Smooth muscle cell (in vitro differentiated cells): ENCODE measurements at regions not wholly inside any gene's neighbourhood (a gene's known extent, or its start where the extent isn't known, plus 50 kb on each side); places are given as distances from the start of the nearest gene placed in this dataset.

Experiments
- DNase-seq: peaks from one replicate; lab custom pipeline; 2025; ENCODE audit not compliant: unreplicated experiment; lab: John Stamatoyannopoulos, UW
- H2AFZ ChIP-seq: fragments of 200-600 bp; sonication (generic); 2 replicates; pipeline ENCODE4 v1.6.0; 2016; ENCODE audit warnings: antibody characterized with exemption, low read depth, mild to moderate bottlenecking
- H3F3A ChIP-seq: fragments of 200-600 bp; sonication (generic); 2 replicates; pipeline ENCODE4 v1.6.0; 2017; ENCODE audit warnings: antibody characterized with exemption, low read depth
- H3K27ac ChIP-seq: fragments of 200-600 bp; sonication (generic); 2 replicates; pipeline ENCODE4 v1.5.1; 2016; ENCODE audit warnings: low read depth, mild to moderate bottlenecking
- H3K27me3 ChIP-seq: fragments of 200-600 bp; sonication (generic); 2 replicates; pipeline ENCODE4 v1.6.1; 2016; ENCODE audit warnings: low read depth, mild to moderate bottlenecking
- H3K36me3 ChIP-seq: fragments of 200-600 bp; sonication (generic); 2 replicates; pipeline ENCODE4 v1.5.1; 2016; ENCODE audit warnings: low read depth
- H3K4me1 ChIP-seq: fragments of 200-600 bp; sonication (generic); 2 replicates; pipeline ENCODE4 v1.5.1; 2016; ENCODE audit warnings: low read depth
- H3K4me2 ChIP-seq: fragments of 200-600 bp; sonication (generic); 2 replicates; pipeline ENCODE4 v1.6.0; 2016; ENCODE audit warnings: mild to moderate bottlenecking
- H3K4me3 ChIP-seq: fragments of 200-600 bp; sonication (generic); 2 replicates; pipeline ENCODE4 v1.5.1; 2016; ENCODE audit warnings: mild to moderate bottlenecking
- H3K79me2 ChIP-seq: fragments of 200-600 bp; sonication (generic); 2 replicates; pipeline ENCODE4 v1.6.0; 2016; ENCODE audit warnings: low read depth, mild to moderate bottlenecking
- H3K9ac ChIP-seq: fragments of 200-600 bp; sonication (generic); 2 replicates; pipeline ENCODE4 v1.6.0; 2016; ENCODE audit warnings: low read depth
- H3K9me3 ChIP-seq: fragments of 200-600 bp; sonication (generic); replicated peaks from 2 replicates; pipeline ENCODE4 v1.5.1; 2016; ENCODE audit warnings: low read depth
- H4K20me1 ChIP-seq: fragments of 200-600 bp; sonication (generic); 2 replicates; pipeline ENCODE4 v1.6.0; 2016; ENCODE audit warnings: low read depth
- WGBS: methylation state at CpG from one replicate; pipeline ENCODE4 v1.1.7; 2016; ENCODE audit warnings: low lambda C conversion rate; 5-methylcytosine and 5-hydroxymethylcytosine counted together
- TF ChIP-seq, protein P1 (sequence below): fragments of 200-600 bp; sonication (generic); IDR thresholded peaks from 2 replicates; pipeline ENCODE4 v1.5.1; 2017; ENCODE audit warnings: borderline replicate concordance, mild to moderate bottlenecking, antibody characterized with exemption; ENCODE audit not compliant: insufficient read depth, poor library complexity, severe bottlenecking

DNA sequence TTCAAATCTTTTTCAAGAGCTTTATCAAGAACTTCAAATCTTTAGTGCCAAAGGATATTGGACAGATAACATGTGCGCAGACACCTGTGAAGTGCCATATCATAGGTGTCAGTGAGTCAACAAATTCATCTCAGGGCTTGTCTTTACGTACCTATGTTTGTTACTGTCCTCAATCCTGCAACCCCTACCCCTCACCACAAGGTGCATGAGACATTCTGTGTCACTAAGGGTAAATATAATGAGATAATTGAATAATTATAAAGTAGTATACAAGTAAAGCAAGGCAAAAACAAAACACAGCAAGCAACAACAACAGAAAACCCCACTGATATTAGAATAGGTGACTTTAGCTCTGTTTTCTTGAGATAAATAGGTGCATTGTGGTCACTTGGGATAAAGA lies 1495.8 kb upstream of the TMEFF2 start:
- 78% methylated on average over 2 of the region's 2 CpGs for WGBS
- H3K4me2 ChIP-seq = no peak overlapping the region
- H3K4me1 ChIP-seq = peaks cover under 1% of the 10 kb centered on the region
- no peak for DNase-seq
- H3K27me3 ChIP-seq = no peaks in the 10 kb centered on the region
- H3K4me3 ChIP-seq = no peak overlapping the region
- no peak overlapping the region for H3K27ac ChIP-seq
- H3F3A ChIP-seq = no peaks in the 10 kb centered on the region
- no peak overlapping the region for H2AFZ ChIP-seq
- H4K20me1 ChIP-seq = no peaks in the 10 kb centered on the region
- H3K9me3 ChIP-seq = no peaks in the 10 kb centered on the region
- H3K36me3 ChIP-seq = no peaks in the 10 kb centered on the region
- H3K9ac ChIP-seq = no peak overlapping the region
- TF ChIP-seq, protein P1, sequence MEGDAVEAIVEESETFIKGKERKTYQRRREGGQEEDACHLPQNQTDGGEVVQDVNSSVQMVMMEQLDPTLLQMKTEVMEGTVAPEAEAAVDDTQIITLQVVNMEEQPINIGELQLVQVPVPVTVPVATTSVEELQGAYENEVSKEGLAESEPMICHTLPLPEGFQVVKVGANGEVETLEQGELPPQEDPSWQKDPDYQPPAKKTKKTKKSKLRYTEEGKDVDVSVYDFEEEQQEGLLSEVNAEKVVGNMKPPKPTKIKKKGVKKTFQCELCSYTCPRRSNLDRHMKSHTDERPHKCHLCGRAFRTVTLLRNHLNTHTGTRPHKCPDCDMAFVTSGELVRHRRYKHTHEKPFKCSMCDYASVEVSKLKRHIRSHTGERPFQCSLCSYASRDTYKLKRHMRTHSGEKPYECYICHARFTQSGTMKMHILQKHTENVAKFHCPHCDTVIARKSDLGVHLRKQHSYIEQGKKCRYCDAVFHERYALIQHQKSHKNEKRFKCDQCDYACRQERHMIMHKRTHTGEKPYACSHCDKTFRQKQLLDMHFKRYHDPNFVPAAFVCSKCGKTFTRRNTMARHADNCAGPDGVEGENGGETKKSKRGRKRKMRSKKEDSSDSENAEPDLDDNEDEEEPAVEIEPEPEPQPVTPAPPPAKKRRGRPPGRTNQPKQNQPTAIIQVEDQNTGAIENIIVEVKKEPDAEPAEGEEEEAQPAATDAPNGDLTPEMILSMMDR = no peak
- H3K79me2 ChIP-seq = no peaks in the 10 kb centered on the region

DNA sequence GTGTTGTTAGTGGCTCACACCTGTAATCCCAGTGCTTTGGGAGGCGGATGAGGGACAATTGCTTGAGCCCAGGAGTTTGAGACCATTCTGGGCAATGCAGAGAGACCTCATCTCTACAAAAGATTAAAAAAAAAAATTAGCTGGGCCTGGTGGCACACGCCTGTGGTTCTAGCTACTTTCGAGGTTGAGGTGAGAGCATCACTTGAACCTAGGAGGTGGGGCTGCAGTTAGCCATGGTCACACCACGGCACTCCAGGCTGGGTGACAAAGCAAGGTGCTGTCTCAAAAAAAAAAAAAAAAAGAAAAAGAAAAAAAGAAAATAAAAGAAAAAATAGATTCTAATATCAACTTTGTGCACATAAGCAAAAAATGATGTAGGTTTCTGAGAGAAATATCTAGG lies 1492.5 kb upstream of the TMEFF2 start:
- Histone ChIP-seq H3K27me3 (no peaks in the 10 kb centered on the region), H3K4me2 (no peak overlapping the region), H3K36me3 (no peaks in the 10 kb centered on the region), H3K79me2 (no peaks in the 10 kb centered on the region), H4K20me1 (no peaks in the 10 kb centered on the region), H3K4me1 (peaks cover 12% of the 10 kb centered on the region), H3F3A (no peaks in the 10 kb centered on the region), H3K27ac (no peak overlapping the region), H3K9ac (no peak overlapping the region), H3K9me3 (no peaks in the 10 kb centered on the region), H2AFZ (no peak overlapping the region), H3K4me3 (no peak overlapping the region)
- TF ChIP-seq, protein P1 = no peak
- DNase-seq = no peak
- 86% methylated on average over 4 of the region's 4 CpGs for WGBS

DNA sequence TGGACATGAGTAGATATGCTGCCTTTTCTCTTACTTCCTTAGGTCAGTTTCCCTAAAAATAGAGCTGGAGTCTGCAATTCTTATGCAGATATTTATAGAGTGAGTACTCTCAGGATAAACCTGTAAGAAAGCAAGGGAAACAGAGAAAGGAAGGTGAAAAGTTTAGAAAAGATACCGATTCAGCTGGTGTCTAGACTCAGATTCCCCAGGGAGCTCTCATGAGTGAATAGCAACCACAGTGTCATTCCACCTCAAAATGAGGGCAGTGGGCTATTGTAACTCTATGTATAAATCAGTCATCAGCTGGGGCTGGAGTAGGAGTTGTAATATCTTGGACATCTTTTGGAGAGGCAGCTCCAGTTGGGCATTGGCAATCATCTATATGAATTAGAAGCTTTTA lies 1485.1 kb upstream of the TMEFF2 start:
- H3K4me3 ChIP-seq = no peak overlapping the region
- 100% methylated on average over 1 of the region's 1 CpG for WGBS
- H3K27ac ChIP-seq = no peak overlapping the region
- DNase-seq = no peak
- no peak overlapping the region for H3K4me2 ChIP-seq
- no peaks in the 10 kb centered on the region for H3K79me2 ChIP-seq
- no peaks in the 10 kb centered on the region for H3K27me3 ChIP-seq
- TF ChIP-seq, protein P1 = no peak
- H4K20me1 ChIP-seq = no peaks in the 10 kb centered on the region
- H2AFZ ChIP-seq = no peak overlapping the region
- H3F3A ChIP-seq = no peaks in the 10 kb centered on the region
- H3K9me3 ChIP-seq = no peaks in the 10 kb centered on the region
- H3K4me1 ChIP-seq = peaks cover 4% of the 10 kb centered on the region
- no peak overlapping the region for H3K9ac ChIP-seq
- H3K36me3 ChIP-seq = no peaks in the 10 kb centered on the region

DNA sequence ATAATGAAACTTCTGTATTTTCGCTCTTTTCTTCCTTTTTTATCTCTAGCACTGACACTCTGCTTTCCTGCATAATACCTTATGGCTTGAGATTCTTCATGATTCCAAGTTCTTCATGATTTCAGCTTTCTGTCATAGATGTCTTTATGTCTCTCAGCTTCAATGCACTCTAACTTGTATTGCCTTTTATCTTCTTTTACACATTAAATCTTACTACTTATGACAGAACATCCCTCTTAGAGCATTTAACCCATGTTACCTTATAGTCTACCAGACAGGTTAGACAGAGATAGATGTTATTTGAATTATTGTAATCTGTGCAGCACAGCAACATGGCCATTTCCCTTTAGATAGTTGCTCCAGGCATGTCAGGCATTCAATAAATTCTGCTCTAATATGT lies 1475.7 kb upstream of the TMEFF2 start:
- Histone ChIP-seq H2AFZ (no peak overlapping the region), H3K27ac (no peak overlapping the region), H3K4me1 (no peaks in the 10 kb centered on the region), H3K9ac (no peak overlapping the region), H3K9me3 (no peaks in the 10 kb centered on the region), H3K4me3 (no peak overlapping the region), H3K27me3 (no peaks in the 10 kb centered on the region), H3K4me2 (no peak overlapping the region), H3K36me3 (no peaks in the 10 kb centered on the region), H4K20me1 (no peaks in the 10 kb centered on the region), H3K79me2 (no peaks in the 10 kb centered on the region), H3F3A (no peaks in the 10 kb centered on the region)
- TF ChIP-seq, protein P1 = no peak
- no peak for DNase-seq
- 92% methylated on average over 1 of the region's 1 CpG for WGBS
